ENCODE measurements at regions not wholly inside any gene's neighbourhood (a gene's known extent, or its start where the extent isn't known, plus 50 kb on each side); places are given as distances from the start of the nearest gene placed in this dataset.

GRCh38 chr13:72342364-72342763, 385.1 kb downstream of the MZT1 start:
- H3K27ac ChIP-seq, result no peak overlapping the region
- no peaks in the 10 kb centered on the region for H3K36me3 ChIP-seq
- DNase-seq, result no peak
- no peaks in the 10 kb centered on the region for H3K9me3 ChIP-seq
- H3K9ac ChIP-seq (ENCODE audit: low read depth in 2 of 2, low read length in 2 of 2), result no peak overlapping the region
- H3K4me1 ChIP-seq, result no peaks in the 10 kb centered on the region
- no peak overlapping the region for H3K4me3 ChIP-seq
- intact Hi-C loops (cut with DNase I), result no loop called here
- no peaks in the 10 kb centered on the region for H3K27me3 ChIP-seq
- TF ChIP-seq CTCF (IDR thresholded peaks at IDR 0.05), result no peak

DNA sequence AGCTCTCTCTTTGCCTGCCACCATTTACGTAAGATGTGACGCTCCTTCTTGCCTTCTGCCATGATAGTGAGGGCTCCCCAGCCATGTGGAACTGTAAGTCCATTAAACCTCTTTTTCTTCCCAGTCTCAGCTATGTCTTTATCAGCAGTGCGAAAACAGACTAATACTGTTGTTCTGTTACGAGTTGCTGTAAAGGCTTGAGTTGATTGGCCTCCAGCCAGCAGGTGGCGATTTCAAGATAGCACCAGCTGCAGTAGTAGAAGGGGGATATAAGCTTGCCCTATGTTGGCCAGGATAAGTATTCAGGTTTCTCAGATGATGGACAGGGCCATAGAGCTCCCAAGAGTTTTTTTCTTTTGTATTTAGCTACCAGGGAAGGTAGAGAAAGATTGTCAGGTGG, 385.5 kb downstream of the MZT1 start:
- no peak for TF ChIP-seq CTCF (IDR thresholded peaks at IDR 0.05)
- H3K9ac ChIP-seq (ENCODE audit: low read depth in 2 of 2, low read length in 2 of 2), result no peak overlapping the region
- DNase-seq, result no peak
- no peak overlapping the region for H3K27ac ChIP-seq
- H3K36me3 ChIP-seq, result no peaks in the 10 kb centered on the region
- H3K4me1 ChIP-seq, result no peaks in the 10 kb centered on the region
- H3K9me3 ChIP-seq, result no peaks in the 10 kb centered on the region
- no peaks in the 10 kb centered on the region for H3K27me3 ChIP-seq
- intact Hi-C loops (cut with DNase I), result no loop called here
- no peak overlapping the region for H3K4me3 ChIP-seq

DNA sequence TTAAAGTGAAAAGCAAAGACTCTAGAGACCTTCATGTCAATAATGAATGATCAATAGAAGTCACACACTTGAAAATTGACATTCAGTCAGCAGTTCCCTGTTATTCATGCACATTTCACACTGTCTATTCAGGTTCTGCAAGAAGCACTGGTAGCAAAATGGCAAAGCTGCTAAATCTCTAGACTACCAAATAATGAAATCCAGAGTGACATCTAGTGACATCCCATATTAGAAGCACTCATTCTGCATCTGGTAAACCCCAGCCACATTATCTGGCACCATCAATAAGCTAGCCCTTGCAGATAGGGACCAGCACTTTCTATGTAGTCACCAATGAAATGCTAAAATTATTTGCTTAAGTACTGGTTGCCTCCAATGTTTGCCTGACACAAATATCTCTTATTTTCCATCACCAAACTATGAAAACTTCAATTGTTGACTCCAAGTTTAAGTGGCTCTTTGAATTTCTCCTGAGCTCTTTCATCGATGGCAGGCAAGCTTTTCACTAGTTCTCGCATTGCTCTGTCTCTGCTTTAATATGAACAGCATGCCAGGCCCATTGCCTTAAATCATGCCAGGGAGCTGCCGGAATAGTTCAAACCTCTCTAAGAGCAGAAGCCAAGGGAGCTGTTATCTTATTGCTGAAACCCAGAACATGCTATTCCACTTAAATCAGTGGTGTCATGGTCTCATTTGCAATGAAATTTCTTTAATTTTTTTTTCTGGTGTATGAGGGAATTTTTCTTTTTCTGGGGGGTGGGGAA, 409.9 kb downstream of the MZT1 start:
- H3K27me3 ChIP-seq, result no peaks in the 10 kb centered on the region
- H3K9ac ChIP-seq (ENCODE audit: low read depth in 2 of 2, low read length in 2 of 2), result no peak overlapping the region
- intact Hi-C loops (cut with DNase I), result no loop called here
- no peak for DNase-seq
- TF ChIP-seq CTCF (IDR thresholded peaks at IDR 0.05), result no peak
- H3K4me3 ChIP-seq, result no peak overlapping the region
- H3K27ac ChIP-seq, result no peak overlapping the region
- no peaks in the 10 kb centered on the region for H3K36me3 ChIP-seq
- no peaks in the 10 kb centered on the region for H3K4me1 ChIP-seq
- no peaks in the 10 kb centered on the region for H3K9me3 ChIP-seq

DNA sequence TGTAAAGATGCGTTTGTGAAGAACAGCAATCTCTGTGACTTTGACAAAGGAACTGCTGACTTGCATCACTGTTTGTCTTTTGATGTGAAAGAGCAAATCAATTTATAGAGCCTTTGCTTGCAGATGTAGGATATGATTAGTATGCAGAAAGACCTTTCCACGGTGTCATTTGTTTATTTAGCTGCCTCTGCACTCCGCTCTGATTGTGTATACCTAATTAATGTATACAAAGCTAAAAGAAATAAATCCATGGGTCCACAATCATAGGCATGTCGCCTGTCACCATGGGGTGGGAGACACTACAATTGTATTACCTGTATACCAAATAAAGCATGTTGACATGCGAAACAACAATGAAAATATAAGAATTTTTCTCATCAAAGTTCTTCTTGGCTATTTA, 410.7 kb downstream of the MZT1 start:
- no peaks in the 10 kb centered on the region for H3K36me3 ChIP-seq
- no peak for DNase-seq
- no peaks in the 10 kb centered on the region for H3K4me1 ChIP-seq
- no peak overlapping the region for H3K27ac ChIP-seq
- no peak overlapping the region for H3K9ac ChIP-seq (ENCODE audit: low read depth in 2 of 2, low read length in 2 of 2)
- no peak overlapping the region for H3K4me3 ChIP-seq
- no peaks in the 10 kb centered on the region for H3K9me3 ChIP-seq
- intact Hi-C loops (cut with DNase I), result no loop called here
- H3K27me3 ChIP-seq, result no peaks in the 10 kb centered on the region
- TF ChIP-seq CTCF (IDR thresholded peaks at IDR 0.05), result no peak

DNA sequence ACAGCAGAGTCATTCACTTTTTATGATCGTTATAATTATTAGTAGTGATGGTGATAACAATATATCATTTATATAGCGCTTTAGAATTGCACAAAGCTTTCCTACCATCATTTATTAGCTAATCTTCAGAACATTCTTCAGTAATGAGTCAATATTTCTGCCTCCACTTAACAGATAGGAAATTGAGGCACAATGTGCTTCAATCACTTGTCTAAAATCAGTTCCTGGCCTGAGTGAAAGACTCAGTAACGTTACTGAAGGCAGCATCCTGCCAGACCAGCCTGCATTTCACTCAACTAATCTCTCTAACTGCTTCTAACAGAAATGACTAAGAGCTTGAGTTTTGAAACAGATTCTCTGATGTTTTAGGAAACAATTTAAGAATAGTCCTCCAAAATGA, 412.1 kb downstream of the MZT1 start:
- no peak overlapping the region for H3K4me3 ChIP-seq
- no peak for DNase-seq
- no peak overlapping the region for H3K9ac ChIP-seq (ENCODE audit: low read depth in 2 of 2, low read length in 2 of 2)
- no peaks in the 10 kb centered on the region for H3K4me1 ChIP-seq
- intact Hi-C loops (cut with DNase I), result no loop called here
- H3K36me3 ChIP-seq, result no peaks in the 10 kb centered on the region
- no peaks in the 10 kb centered on the region for H3K27me3 ChIP-seq
- TF ChIP-seq CTCF (IDR thresholded peaks at IDR 0.05), result no peak
- no peak overlapping the region for H3K27ac ChIP-seq
- H3K9me3 ChIP-seq, result no peaks in the 10 kb centered on the region

Measured in colonic mucosa (tissue), 4 donors.